MM.1S (cell line): ENCODE measurements at regions not wholly inside any gene's neighbourhood (a gene's known extent, or its start where the extent isn't known, plus 50 kb on each side); places are given as distances from the start of the nearest gene placed in this dataset.

Experiments used
- DNase-seq: peaks from one replicate; pipeline ENCODE4 v3.0.0-alpha.2; 2015
- H2AFZ ChIP-seq: fragments of 300-600 bp; sonication (generic); 2 replicates; pipeline ENCODE4 v1.6.0; 2016; ENCODE audit warnings: antibody characterized with exemption, low read length
- H3F3A ChIP-seq: fragments of 300-600 bp; sonication (generic); 2 replicates; pipeline ENCODE4 v1.6.1; 2016; ENCODE audit warnings: mild to moderate bottlenecking, antibody characterized with exemption, low read length, moderate library complexity, mixed read lengths; ENCODE audit not compliant: insufficient read depth
- H3K27ac ChIP-seq: fragments of 300-600 bp; sonication (generic); 2 replicates; pipeline ENCODE4 v1.5.1; 2016; ENCODE audit warnings: mild to moderate bottlenecking, low read length
- H3K27me3 ChIP-seq: fragments of 300-600 bp; sonication (generic); replicated peaks from 2 replicates; pipeline ENCODE4 v1.6.0; 2016; ENCODE audit warnings: low read length; ENCODE audit not compliant: insufficient read depth
- H3K36me3 ChIP-seq: fragments of 300-600 bp; sonication (generic); replicated peaks from 2 replicates; pipeline ENCODE4 v1.6.1; 2016; ENCODE audit warnings: mild to moderate bottlenecking, low read length, mixed read lengths; ENCODE audit not compliant: insufficient read depth
- H3K4me1 ChIP-seq: fragments of 300-600 bp; sonication (generic); 2 replicates; pipeline ENCODE4 v1.6.1; 2016; ENCODE audit warnings: low read length, mixed read lengths
- H3K4me2 ChIP-seq: fragments of 300-600 bp; sonication (generic); 2 replicates; pipeline ENCODE4 v1.6.0; 2016; ENCODE audit warnings: low read depth, low read length
- H3K4me3 ChIP-seq: fragments of 300-600 bp; sonication (generic); 2 replicates; pipeline ENCODE4 v1.5.1; 2016; ENCODE audit warnings: low read length, mixed read lengths
- H3K79me2 ChIP-seq: fragments of 300-600 bp; sonication (generic); 2 replicates; pipeline ENCODE4 v1.6.1; 2016; ENCODE audit warnings: mixed run types, low read length, mixed read lengths
- H3K9ac ChIP-seq: fragments of 300-600 bp; sonication (generic); 2 replicates; pipeline ENCODE4 v1.6.1; 2016; ENCODE audit warnings: low read length, mixed read lengths
- H3K9me2 ChIP-seq: fragments of 300-600 bp; sonication (generic); replicated peaks from 2 replicates; pipeline ENCODE4 v1.6.1; 2016; ENCODE audit warnings: mild to moderate bottlenecking, low read length, mixed read lengths; ENCODE audit not compliant: insufficient read depth
- H3K9me3 ChIP-seq: fragments of 300-600 bp; sonication (generic); replicated peaks from 2 replicates; pipeline ENCODE4 v1.6.1; 2016; ENCODE audit warnings: mild to moderate bottlenecking, low read length, mixed read lengths; ENCODE audit not compliant: insufficient read depth
- H4K20me1 ChIP-seq: fragments of 300-600 bp; sonication (generic); 2 replicates; pipeline ENCODE4 v1.6.1; 2016; ENCODE audit warnings: mild to moderate bottlenecking, low read length, moderate library complexity, mixed read lengths; ENCODE audit not compliant: insufficient read depth
- EZH2 ChIP-seq: fragments of 300-600 bp; sonication (generic); optimal IDR thresholded peaks from 2 replicates; pipeline ENCODE3; 2017; ENCODE audit warnings: low read depth, mild to moderate bottlenecking, antibody characterized with exemption, low read length, mixed read lengths
- EZH2phosphoT487 ChIP-seq: fragments of 300-600 bp; sonication (generic); IDR thresholded peaks from 2 replicates; pipeline ENCODE4 v1.6.1; 2018; ENCODE audit warnings: antibody characterized with exemption, low read length
- TF ChIP-seq, protein P1 (sequence below): fragments of 300-600 bp; sonication (generic); IDR thresholded peaks from 2 replicates; pipeline ENCODE4 v1.5.1; 2016; ENCODE audit warnings: antibody characterized with exemption, low read length, mixed read lengths

DNA sequence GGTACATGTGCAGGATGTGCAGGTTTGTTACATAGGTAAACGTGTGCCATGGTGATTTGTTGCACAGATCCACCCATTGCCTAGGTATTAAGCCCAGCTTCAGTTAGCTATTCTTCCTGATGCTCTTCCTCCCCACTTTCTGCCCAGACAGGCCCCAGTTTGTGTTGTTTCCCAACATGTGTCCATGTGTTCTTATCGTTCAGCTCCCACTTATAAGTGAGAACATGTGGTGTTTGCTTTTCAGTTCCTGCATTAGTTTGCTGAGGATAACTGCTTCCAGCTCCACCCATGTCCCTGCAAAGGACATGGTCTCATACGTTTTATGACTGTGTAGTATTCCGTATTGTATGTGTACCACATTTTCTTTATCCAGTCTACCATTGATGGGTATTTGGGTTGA is 251.7 kb upstream of the NOVA1 start:
- Histone ChIP-seq H3K79me2 (no peaks in the 10 kb centered on the region), H4K20me1 (no peaks in the 10 kb centered on the region), H3K4me2 (no peak overlapping the region), H2AFZ (no peak overlapping the region), H3K4me3 (no peak overlapping the region), H3K4me1 (no peaks in the 10 kb centered on the region), H3K9me3 (no peaks in the 10 kb centered on the region), H3K9ac (no peak overlapping the region), H3K36me3 (no peaks in the 10 kb centered on the region), H3K9me2 (no peaks in the 10 kb centered on the region), H3F3A (no peaks in the 10 kb centered on the region), H3K27ac (no peak overlapping the region), H3K27me3 (no peaks in the 10 kb centered on the region)
- TF ChIP-seq, protein P1, sequence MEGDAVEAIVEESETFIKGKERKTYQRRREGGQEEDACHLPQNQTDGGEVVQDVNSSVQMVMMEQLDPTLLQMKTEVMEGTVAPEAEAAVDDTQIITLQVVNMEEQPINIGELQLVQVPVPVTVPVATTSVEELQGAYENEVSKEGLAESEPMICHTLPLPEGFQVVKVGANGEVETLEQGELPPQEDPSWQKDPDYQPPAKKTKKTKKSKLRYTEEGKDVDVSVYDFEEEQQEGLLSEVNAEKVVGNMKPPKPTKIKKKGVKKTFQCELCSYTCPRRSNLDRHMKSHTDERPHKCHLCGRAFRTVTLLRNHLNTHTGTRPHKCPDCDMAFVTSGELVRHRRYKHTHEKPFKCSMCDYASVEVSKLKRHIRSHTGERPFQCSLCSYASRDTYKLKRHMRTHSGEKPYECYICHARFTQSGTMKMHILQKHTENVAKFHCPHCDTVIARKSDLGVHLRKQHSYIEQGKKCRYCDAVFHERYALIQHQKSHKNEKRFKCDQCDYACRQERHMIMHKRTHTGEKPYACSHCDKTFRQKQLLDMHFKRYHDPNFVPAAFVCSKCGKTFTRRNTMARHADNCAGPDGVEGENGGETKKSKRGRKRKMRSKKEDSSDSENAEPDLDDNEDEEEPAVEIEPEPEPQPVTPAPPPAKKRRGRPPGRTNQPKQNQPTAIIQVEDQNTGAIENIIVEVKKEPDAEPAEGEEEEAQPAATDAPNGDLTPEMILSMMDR, result no peak
- TF ChIP-seq EZH2phosphoT487 (no peak), EZH2 (no peak)
- DNase-seq, result no peak

DNA sequence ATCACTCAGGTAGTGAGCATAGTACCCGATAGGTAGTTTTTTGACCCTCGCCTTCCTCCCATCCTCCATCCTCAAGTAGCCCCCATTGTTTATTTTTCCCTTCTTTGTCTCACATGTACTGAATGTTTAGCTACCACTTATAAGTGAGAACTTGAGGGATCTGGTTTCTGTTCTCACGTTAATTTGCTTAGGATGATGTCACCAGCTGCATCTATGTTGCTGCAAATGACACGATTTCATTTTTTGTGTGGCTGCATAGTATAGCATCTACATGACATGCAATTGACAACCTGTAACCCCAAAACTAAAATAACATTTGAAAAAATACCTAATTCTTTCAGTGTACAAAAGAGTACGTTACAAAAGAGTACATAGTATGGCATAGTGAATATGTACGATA is 254.0 kb upstream of the NOVA1 start:
- no peak overlapping the region for H2AFZ ChIP-seq
- H3K4me3 ChIP-seq, result no peak overlapping the region
- no peaks in the 10 kb centered on the region for H3K27me3 ChIP-seq
- DNase-seq, result no peak
- TF ChIP-seq EZH2, result no peak
- no peak for TF ChIP-seq EZH2phosphoT487
- TF ChIP-seq, protein P1, result no peak
- no peak overlapping the region for H3K4me2 ChIP-seq
- no peaks in the 10 kb centered on the region for H3F3A ChIP-seq
- no peaks in the 10 kb centered on the region for H3K36me3 ChIP-seq
- no peak overlapping the region for H3K9ac ChIP-seq
- H3K9me3 ChIP-seq, result no peaks in the 10 kb centered on the region
- no peak overlapping the region for H3K27ac ChIP-seq
- H3K9me2 ChIP-seq, result no peaks in the 10 kb centered on the region
- H3K79me2 ChIP-seq, result no peaks in the 10 kb centered on the region
- H3K4me1 ChIP-seq, result no peaks in the 10 kb centered on the region
- H4K20me1 ChIP-seq, result no peaks in the 10 kb centered on the region

DNA sequence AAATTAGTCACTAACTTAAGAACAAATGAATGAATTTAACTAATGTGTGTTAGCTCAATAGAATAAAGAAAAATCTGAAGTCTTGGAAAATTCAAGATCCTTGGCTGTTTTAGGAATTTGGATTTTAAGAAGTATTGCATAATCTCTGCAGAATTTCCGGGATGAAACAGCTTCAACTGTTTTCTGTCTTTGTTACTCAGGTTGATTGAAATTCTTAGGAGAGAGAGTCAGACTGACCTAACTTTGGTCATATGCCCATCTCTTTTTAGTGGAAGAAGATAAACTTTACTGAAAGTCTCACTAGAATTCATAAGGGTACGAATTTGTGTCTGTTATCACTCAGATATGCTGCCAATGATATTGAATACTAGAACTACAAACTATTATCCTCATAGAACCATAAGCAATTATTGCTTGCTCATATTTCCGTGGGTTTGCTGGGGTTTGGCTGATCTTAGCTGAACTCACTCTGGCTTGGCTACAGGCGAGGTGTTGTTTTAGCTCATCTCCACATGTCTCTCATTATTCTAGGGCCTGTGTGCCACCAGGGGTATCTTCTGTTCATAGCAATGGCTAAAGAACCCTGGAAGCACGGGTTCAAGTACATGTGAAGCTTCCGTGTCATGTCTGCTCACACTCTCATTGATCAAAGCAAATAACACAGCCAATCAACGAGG is 257.4 kb upstream of the NOVA1 start:
- Histone ChIP-seq H3F3A (no peaks in the 10 kb centered on the region), H2AFZ (no peak overlapping the region), H3K9me2 (no peaks in the 10 kb centered on the region), H4K20me1 (no peaks in the 10 kb centered on the region), H3K9me3 (no peaks in the 10 kb centered on the region), H3K27ac (no peak overlapping the region), H3K79me2 (no peaks in the 10 kb centered on the region), H3K27me3 (no peaks in the 10 kb centered on the region), H3K4me1 (no peaks in the 10 kb centered on the region), H3K4me2 (no peak overlapping the region), H3K4me3 (no peak overlapping the region), H3K36me3 (no peaks in the 10 kb centered on the region), H3K9ac (no peak overlapping the region)
- no peak for DNase-seq
- TF ChIP-seq EZH2, result no peak
- no peak for TF ChIP-seq EZH2phosphoT487
- TF ChIP-seq, protein P1, result no peak
